Omental fat pad (tissue), 3 donors: ENCODE measurements at regions not wholly inside any gene's neighbourhood (a gene's known extent, or its start where the extent isn't known, plus 50 kb on each side); places are given as distances from the start of the nearest gene placed in this dataset.

ENCODE experiments used
- ATAC-seq: fragments of 150-250 bp; one replicate; pipeline ENCODE4 v1.9.1; 2016; ENCODE audit warnings: mild to moderate bottlenecking, moderate library complexity; ENCODE audit not compliant: low FRiP score
- DNase-seq: peaks from one replicate; pipeline ENCODE4 v3.0.0-alpha.2; 2019; ENCODE audit warnings: low spot score
- TF ChIP-seq, protein P1 (sequence below), 3 donors: fragments of 450-650 bp; IDR thresholded peaks; one replicate each; pipeline ENCODE4 v1.5.1; 2016 to 2017; ENCODE audit warnings: antibody characterized with exemption in 3 of 3, mild to moderate bottlenecking in 3 of 3, moderate library complexity in 2 of 3

DNA sequence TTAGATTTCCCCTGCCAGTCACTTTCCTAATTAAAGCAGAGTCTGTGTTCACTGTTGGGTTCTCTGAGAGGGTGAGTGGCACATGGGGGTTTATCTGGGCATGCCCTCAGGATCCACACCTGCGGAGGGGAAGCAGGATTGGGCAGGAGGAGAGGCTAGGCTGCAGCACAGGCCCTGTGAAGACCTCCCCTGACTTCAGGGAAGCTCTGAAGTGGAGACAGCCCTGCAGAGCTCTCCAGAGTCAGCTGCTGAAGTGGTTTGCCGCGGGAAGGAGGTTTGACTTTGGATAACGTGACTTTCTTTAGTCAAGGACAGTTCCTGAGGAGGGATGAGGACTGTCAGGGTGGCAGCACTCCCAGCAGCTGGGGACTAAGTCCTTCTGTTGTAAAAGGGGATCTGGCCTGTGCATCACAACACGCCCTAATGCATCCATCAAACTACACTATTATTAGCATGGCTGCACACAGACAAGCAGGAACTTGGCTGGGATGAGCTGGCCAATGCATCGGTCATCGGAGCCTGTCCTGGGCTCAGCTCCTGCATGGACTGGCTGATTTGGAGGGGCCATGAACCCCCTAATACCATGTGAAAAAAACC, 50.9 kb upstream of the LEP start:
- ATAC-seq (no peak), DNase-seq (no peak)
- TF ChIP-seq, protein P1, sequence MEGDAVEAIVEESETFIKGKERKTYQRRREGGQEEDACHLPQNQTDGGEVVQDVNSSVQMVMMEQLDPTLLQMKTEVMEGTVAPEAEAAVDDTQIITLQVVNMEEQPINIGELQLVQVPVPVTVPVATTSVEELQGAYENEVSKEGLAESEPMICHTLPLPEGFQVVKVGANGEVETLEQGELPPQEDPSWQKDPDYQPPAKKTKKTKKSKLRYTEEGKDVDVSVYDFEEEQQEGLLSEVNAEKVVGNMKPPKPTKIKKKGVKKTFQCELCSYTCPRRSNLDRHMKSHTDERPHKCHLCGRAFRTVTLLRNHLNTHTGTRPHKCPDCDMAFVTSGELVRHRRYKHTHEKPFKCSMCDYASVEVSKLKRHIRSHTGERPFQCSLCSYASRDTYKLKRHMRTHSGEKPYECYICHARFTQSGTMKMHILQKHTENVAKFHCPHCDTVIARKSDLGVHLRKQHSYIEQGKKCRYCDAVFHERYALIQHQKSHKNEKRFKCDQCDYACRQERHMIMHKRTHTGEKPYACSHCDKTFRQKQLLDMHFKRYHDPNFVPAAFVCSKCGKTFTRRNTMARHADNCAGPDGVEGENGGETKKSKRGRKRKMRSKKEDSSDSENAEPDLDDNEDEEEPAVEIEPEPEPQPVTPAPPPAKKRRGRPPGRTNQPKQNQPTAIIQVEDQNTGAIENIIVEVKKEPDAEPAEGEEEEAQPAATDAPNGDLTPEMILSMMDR (IDR thresholded peaks at IDR 0.05), result no peak

DNA sequence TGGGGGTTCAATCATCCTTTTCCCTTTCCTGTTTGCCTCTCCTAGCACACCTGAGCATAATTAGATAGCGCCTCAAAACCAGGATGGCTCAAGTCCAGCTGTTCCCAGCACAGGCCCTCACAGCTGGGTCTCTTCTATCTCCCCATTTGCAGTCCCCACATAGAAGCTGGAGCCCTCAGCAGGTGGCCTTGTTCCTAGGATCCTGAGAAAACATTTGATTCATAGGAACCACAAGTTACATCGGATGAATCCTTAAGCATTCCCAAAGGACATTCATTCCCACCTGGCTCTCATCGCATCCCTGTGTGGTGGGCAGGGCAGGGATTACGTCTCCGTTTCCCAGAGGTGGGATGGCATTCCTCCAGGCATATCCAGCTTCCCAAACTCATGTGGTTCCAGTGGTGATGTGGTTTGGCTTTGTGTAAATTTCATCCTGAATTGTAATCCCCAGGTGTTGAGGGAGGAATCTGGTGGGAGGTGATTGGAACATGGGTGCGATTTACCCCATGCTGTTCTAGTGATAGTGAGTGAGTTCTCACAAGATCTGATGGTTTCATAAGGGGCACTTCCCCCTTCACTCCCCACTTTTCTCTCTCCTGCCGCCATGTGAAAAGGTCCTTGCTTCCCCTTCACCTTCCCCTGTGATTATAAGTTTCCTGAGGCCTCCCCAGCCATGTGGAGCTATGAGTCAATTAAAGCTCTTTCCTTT, 49.8 kb upstream of the LEP start:
- no peak for ATAC-seq
- no peak for DNase-seq
- TF ChIP-seq, protein P1 (IDR thresholded peaks at IDR 0.05), result no peak
